ENCODE measurements at regions not wholly inside any gene's neighbourhood (a gene's known extent, or its start where the extent isn't known, plus 50 kb on each side); places are given as distances from the start of the nearest gene placed in this dataset.

- TF ChIP-seq CTCF (IDR thresholded peaks at IDR 0.05 in 4 of 5, conservative IDR thresholded peaks at IDR 0.05 in 1 of 5) (no peak), POLR2A (IDR thresholded peaks at IDR 0.05) (no peak)
- H3K4me3 ChIP-seq, result no peak overlapping the region
- no peaks in the 10 kb centered on the region for H3K4me1 ChIP-seq
- in situ Hi-C loops (cut with MboI; ENCODE audit: low sequenced_read_pairs in 4 of 4) (no loop called here), intact Hi-C loops (cut with DNase I; ENCODE audit: low total_unique reads) (no loop called here)
- H3K27ac ChIP-seq, result no peak overlapping the region
- no peaks in the 10 kb centered on the region for H3K36me3 ChIP-seq
- H3K27me3 ChIP-seq, result no peaks in the 10 kb centered on the region
- DNase-seq (no peak), ATAC-seq (no peak)
- H3K9me3 ChIP-seq, result no peaks in the 10 kb centered on the region
These were observed 503.6 kb upstream of the REG3G start for GRCh38 chr2:78521938-78522337.

- no peak for ATAC-seq
- intact Hi-C loops (cut with DNase I; ENCODE audit: low total_unique reads) (no loop called here), in situ Hi-C loops (cut with MboI; ENCODE audit: low sequenced_read_pairs in 4 of 4) (no loop called here)
- H3K4me1 ChIP-seq, result no peaks in the 10 kb centered on the region
- TF ChIP-seq POLR2A (IDR thresholded peaks at IDR 0.05), result no peak
- TF ChIP-seq CTCF (IDR thresholded peaks at IDR 0.05 in 4 of 5, conservative IDR thresholded peaks at IDR 0.05 in 1 of 5), result no peak
- H3K4me3 ChIP-seq, result no peak overlapping the region
- H3K27ac ChIP-seq, result no peak overlapping the region
- no peaks in the 10 kb centered on the region for H3K27me3 ChIP-seq
- H3K9me3 ChIP-seq, result no peaks in the 10 kb centered on the region
- DNase-seq, result no peak
- H3K36me3 ChIP-seq, result no peaks in the 10 kb centered on the region
These were observed 492.6 kb upstream of the REG3G start for GRCh38 chr2:78532762-78533379.

GRCh38 chr2:78535395-78535794, 490.1 kb upstream of the REG3G start:
- TF ChIP-seq POLR2A (IDR thresholded peaks at IDR 0.05) (no peak), CTCF (IDR thresholded peaks at IDR 0.05 in 4 of 5, conservative IDR thresholded peaks at IDR 0.05 in 1 of 5) (no peak)
- Histone ChIP-seq H3K27ac (no peak overlapping the region), H3K4me1 (no peaks in the 10 kb centered on the region), H3K4me3 (no peak overlapping the region), H3K9me3 (no peaks in the 10 kb centered on the region), H3K36me3 (no peaks in the 10 kb centered on the region), H3K27me3 (no peaks in the 10 kb centered on the region)
- no peak for ATAC-seq
- no peak for DNase-seq
- in situ Hi-C loops (cut with MboI; ENCODE audit: low sequenced_read_pairs in 4 of 4) (no loop called here), intact Hi-C loops (cut with DNase I; ENCODE audit: low total_unique reads) (no loop called here)

DNA sequence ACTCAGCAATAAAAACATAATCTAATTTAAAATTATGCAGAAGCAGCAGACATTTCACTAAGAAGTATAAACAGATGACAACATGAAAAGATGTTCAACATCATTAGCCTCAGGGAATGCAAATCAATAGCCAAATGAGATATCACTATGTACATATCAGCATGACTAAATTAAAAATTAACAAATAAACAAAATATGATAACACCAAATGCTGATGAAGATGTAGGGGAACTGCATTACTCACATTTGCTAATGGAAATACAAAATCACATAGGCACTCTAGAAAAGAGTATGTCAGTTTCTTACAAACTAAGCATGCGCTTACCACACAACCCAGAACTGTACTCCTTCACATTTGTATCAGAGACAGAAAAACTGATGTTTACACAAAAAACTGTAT, 487.2 kb upstream of the REG3G start:
- no peaks in the 10 kb centered on the region for H3K4me1 ChIP-seq
- no peak for TF ChIP-seq POLR2A (IDR thresholded peaks at IDR 0.05)
- no peak for TF ChIP-seq CTCF (IDR thresholded peaks at IDR 0.05 in 4 of 5, conservative IDR thresholded peaks at IDR 0.05 in 1 of 5)
- no peak for DNase-seq
- no peaks in the 10 kb centered on the region for H3K36me3 ChIP-seq
- intact Hi-C loops (cut with DNase I; ENCODE audit: low total_unique reads) (no loop called here), in situ Hi-C loops (cut with MboI; ENCODE audit: low sequenced_read_pairs in 4 of 4) (no loop called here)
- H3K9me3 ChIP-seq, result no peaks in the 10 kb centered on the region
- no peak overlapping the region for H3K4me3 ChIP-seq
- H3K27me3 ChIP-seq, result no peaks in the 10 kb centered on the region
- no peak overlapping the region for H3K27ac ChIP-seq
- ATAC-seq, result no peak

GRCh38 chr2:78540255-78540654, 485.2 kb upstream of the REG3G start:
- in situ Hi-C loops (cut with MboI; ENCODE audit: low sequenced_read_pairs in 4 of 4), result no loop called here
- DNase-seq (no peak), ATAC-seq (no peak)
- intact Hi-C loops (cut with DNase I; ENCODE audit: low total_unique reads), result no loop called here
- Histone ChIP-seq H3K4me1 (no peaks in the 10 kb centered on the region), H3K27me3 (no peaks in the 10 kb centered on the region), H3K4me3 (no peak overlapping the region), H3K9me3 (no peaks in the 10 kb centered on the region), H3K27ac (no peak overlapping the region), H3K36me3 (no peaks in the 10 kb centered on the region)
- TF ChIP-seq POLR2A (IDR thresholded peaks at IDR 0.05) (no peak), CTCF (IDR thresholded peaks at IDR 0.05 in 4 of 5, conservative IDR thresholded peaks at IDR 0.05 in 1 of 5) (no peak)
